Esophagus muscularis mucosa (tissue), 4 donors: ENCODE measurements at regions not wholly inside any gene's neighbourhood (a gene's known extent, or its start where the extent isn't known, plus 50 kb on each side); places are given as distances from the start of the nearest gene placed in this dataset.
"Not testable (repeated sequence)": the region's sequence is repeated elsewhere in the genome, so short reads cannot be mapped to it uniquely, and the experiment has no call there.

Experiments used
- CTCF ChIP-seq, 3 experiments: fragments of 200-600 bp in 2 of 3; fragments of 450-650 bp in 1 of 3; sonication (generic) in 2 of 3; IDR thresholded peaks; one replicate each; pipeline ENCODE4 v1.5.1; 2017 to 2019; ENCODE audit warnings: antibody characterized with exemption in 3 of 3, mild to moderate bottlenecking in 2 of 3, moderate library complexity in 1 of 3
- EP300 ChIP-seq: sonication (generic); formaldehyde crosslinking; IDR thresholded peaks from one replicate; pipeline ENCODE4 v1.6.1; 2017; ENCODE audit warnings: antibody characterized with exemption
- POLR2A ChIP-seq: fragments of 450-650 bp; IDR thresholded peaks from one replicate; pipeline ENCODE4 v1.6.1; 2017; ENCODE audit warnings: antibody characterized with exemption, moderate library complexity, mild to moderate bottlenecking, low read depth
- POLR2AphosphoS5 ChIP-seq, 2 donors: sonication (generic); formaldehyde crosslinking; IDR thresholded peaks; one replicate each; pipeline ENCODE4 v1.6.1; 2017; ENCODE audit warnings: antibody characterized with exemption in 2 of 2

- not testable (repeated sequence) for TF ChIP-seq CTCF (IDR thresholded peaks at IDR 0.05); POLR2AphosphoS5 (IDR thresholded peaks at IDR 0.05); EP300; POLR2A
These were observed 443.5 kb downstream of the TUBA3C start for GRCh38 chr13:18738086-18738485.
